ENCODE measurements at regions not wholly inside any gene's neighbourhood (a gene's known extent, or its start where the extent isn't known, plus 50 kb on each side); places are given as distances from the start of the nearest gene placed in this dataset.
A peak's percentile ranks its signal among the peaks of the same experiment; 100 is the strongest.

DNA sequence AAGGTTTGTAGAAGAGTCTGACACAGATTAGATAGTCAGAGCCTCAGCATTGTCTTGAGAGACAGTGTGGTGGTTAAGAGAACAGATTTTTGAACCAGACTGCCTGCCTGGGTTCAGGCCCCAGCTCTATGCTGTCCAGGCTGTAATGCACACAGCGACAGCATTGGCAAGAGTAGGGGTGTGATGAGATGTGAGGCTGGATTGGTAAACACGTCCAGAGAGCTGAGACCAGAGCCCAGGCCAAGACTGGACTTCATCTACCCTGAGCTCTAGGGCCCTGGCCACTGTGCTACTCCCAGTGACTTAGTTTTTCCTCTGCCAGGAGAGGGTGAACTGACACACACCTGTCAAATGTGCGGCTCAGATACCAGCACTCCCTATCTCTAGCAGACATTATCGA lies 360.4 kb downstream of the RPS24 start:
- no peak for DNase-seq (ENCODE audit: low spot score)

GRCh38 chr10:78395162-78395561 lies 361.5 kb downstream of the RPS24 start:
- no peak for DNase-seq (ENCODE audit: low spot score)

GRCh38 chr10:78396754-78397153 lies 363.1 kb downstream of the RPS24 start:
- DNase-seq (ENCODE audit: low spot score), result no peak

- no peak for DNase-seq (ENCODE audit: low spot score)
Measured at GRCh38 chr10:78397786-78398185, 364.1 kb downstream of the RPS24 start.

DNA sequence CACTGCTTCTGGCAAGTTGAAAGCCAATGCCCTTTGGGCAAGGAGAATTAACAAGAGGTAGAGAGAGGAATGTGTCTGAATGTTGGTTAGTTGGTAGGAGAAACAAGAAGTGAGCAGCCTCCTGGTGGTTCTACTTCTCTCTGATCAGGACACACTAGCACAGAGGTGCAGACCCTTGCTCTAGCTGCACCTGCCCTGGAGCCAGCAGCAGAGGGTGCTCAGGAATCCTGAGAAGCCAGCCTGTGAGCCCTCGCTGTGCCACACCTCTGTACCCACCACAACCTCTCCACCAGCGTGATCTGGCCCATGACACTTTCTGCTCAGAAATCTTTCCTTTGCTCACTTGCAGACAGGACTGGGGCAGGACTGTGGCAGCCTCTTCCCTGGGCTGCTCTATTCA lies 364.7 kb downstream of the RPS24 start:
- DNase-seq (ENCODE audit: low spot score), result no peak

- no peak for DNase-seq (ENCODE audit: low spot score)
Measured at GRCh38 chr10:78401624-78402367, 368.1 kb downstream of the RPS24 start.

DNA sequence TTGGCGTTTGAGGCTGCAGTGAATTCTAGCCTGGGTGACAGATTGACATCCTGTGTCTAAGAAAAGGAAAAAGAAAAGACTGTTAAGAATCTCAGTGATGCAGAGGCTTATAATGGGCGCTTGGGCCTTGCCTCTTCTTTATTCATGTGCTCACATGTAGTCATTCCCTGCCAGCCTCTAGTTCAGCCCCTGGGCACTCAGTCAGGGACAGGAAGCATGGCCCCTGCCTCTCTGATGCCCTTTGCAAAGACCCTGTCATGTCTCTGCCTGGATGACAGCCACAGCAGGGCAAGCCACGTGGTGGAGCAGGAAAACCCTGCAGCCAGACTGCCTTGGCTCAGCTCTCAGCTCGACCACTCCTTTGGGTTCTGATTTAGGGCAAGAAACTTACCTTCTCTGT lies 368.9 kb downstream of the RPS24 start:
- DNase-seq (ENCODE audit: low spot score), result no peak

GRCh38 chr10:78403781-78404180 lies 370.1 kb downstream of the RPS24 start:
- DNase-seq (ENCODE audit: low spot score), result no peak

DNA sequence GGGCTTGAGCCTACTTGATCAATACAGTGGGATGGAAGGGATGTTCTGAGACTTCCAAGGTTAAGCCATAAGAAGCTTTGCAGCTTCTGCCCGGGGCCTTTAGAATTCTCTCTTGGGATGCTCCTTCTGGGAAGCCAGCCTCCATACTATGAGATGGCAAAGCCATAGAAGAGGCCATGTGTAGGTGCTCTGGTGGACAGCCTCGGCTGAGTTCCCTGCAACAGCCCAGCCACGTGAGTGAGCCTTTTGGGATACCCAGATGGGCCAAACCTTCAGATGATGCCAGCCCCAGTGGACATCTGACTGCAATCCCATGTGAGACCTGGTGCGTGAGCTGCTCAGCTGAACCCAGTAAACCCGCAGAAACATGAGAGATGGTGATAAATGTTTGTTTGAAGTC lies 370.6 kb downstream of the RPS24 start:
- DNase-seq (ENCODE audit: low spot score), result peak; percentile 18

GRCh38 chr10:78405231-78405630 lies 371.6 kb downstream of the RPS24 start:
- no peak for DNase-seq (ENCODE audit: low spot score)

- DNase-seq (ENCODE audit: low spot score), result peak; percentile 38
Measured at GRCh38 chr10:78405736-78406135, 372.1 kb downstream of the RPS24 start.

GRCh38 chr10:78406648-78407008 lies 373.0 kb downstream of the RPS24 start:
- DNase-seq (ENCODE audit: low spot score), result no peak

GRCh38 chr10:78407009-78407711 lies 373.5 kb downstream of the RPS24 start:
- DNase-seq (ENCODE audit: low spot score), result peak; percentile 82

- DNase-seq (ENCODE audit: low spot score), result no peak
Measured at GRCh38 chr10:78407966-78408365, 374.3 kb downstream of the RPS24 start.

DNA sequence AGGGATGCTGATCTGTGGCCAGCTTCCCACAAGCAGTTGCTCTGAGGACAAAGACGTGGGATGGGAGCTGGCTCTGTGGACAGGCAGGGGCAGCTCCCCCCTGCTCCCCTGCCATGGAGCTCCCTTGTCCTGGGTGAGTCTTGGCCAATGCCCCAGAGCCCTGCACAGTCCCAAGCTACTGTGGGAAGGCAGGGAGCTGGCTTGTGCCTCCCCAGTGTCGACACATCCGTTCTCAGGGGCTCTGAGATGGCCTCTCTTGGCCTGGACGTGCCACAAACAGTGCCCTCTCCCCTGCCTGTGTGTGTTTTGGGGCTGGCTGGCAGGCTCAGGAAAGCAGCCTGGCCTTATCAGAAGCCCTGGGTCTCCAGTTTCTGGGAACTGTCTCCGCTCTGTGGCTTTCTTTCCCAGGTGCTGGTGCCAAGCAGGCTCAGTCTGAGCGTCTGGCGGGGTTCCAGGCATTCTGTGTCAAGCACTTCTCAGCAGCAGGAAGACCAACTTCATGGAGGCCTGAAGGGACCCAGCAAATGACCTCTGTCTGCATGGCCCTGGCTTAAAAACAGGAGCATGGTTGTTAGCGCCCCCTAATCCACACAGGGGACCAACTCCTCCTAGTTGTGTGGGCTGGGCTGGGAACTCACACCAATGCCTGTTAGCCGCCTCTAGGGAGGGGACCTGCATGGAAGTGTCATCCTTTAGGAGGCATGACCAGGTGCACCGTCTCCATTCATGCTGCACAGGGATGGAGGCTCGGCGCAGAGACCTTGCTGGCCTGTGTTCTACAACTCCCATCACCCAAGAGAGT lies 375.2 kb downstream of the RPS24 start:
- peak; percentile 61 for DNase-seq (ENCODE audit: low spot score)

- peak; percentile 36 for DNase-seq (ENCODE audit: low spot score)
Measured at GRCh38 chr10:78410046-78410965, 376.6 kb downstream of the RPS24 start.

- DNase-seq (ENCODE audit: low spot score), result peak; percentile 46
Measured at GRCh38 chr10:78411716-78412115, 378.1 kb downstream of the RPS24 start.

- no peak for DNase-seq (ENCODE audit: low spot score)
Measured at GRCh38 chr10:78412605-78413004, 378.9 kb downstream of the RPS24 start.

DNA sequence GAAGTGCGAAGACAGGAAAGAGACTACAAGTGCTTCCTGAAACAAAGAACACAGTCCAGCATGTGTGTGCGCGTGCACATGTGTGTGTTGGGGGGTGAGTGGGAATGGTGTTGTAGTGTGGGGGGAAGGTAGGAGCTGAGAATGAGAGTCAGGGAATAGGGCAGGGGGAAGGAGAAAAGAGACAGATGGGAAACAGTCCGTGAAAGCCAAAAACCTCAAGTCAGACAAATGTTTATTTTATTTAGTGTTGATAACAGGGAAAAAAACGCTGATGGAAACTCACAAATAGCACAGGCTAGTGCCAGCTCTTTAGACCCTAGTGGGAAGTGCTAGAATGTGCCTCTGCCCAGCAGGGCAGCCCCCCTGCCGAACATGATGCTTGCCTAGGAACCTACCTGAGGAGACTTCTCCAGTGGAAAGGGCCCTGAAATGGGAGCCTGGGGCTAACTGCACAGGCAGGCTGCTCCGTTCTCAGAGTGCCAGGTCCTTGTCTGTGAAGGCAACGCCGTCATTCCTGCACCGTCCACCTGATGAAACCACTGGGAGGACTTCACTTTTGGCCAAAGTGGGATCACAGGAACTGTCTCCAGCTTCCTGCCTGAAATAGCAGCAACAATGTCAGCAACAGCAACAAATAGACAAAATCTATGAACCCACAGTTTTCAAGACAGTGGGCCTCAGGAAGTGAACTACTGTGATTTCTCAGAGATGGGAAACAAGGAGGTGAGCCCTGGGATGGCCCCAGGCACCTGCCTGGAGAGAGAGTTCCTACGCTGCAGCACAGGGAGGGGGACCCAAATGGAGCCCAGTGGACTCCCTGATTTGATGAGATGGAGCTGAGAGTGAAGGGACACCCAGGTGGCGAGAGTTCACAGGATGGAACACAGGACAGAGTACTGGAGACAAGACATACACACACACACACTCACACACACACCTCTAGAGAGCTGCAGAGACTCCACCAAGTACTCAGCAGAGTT lies 379.7 kb downstream of the RPS24 start:
- DNase-seq (ENCODE audit: low spot score), result peak; percentile 57

GRCh38 chr10:78414380-78414779 lies 380.7 kb downstream of the RPS24 start:
- peak; percentile 37 for DNase-seq (ENCODE audit: low spot score)

DNA sequence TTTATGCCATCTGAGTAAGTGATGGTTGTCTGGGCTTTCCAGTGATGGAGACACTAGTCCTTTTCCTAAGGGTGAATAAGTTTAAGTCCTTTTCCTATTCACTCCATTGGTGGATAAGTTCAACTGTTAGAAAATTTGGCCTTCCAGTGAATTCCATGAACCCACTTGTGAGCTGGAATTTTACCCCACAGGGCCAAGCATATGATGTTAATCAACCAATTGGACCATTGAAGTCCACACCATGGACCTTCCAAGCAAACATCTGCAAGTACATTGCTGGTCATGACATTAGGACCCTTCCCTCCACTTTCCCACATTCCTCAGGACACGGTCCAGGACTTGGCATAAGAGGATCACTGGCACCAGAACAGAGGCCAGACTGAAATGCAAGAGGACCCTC lies 381.4 kb downstream of the RPS24 start:
- DNase-seq (ENCODE audit: low spot score), result peak; percentile 26
